ENCODE measurements at regions not wholly inside any gene's neighbourhood (a gene's known extent, or its start where the extent isn't known, plus 50 kb on each side); places are given as distances from the start of the nearest gene placed in this dataset.

DNA sequence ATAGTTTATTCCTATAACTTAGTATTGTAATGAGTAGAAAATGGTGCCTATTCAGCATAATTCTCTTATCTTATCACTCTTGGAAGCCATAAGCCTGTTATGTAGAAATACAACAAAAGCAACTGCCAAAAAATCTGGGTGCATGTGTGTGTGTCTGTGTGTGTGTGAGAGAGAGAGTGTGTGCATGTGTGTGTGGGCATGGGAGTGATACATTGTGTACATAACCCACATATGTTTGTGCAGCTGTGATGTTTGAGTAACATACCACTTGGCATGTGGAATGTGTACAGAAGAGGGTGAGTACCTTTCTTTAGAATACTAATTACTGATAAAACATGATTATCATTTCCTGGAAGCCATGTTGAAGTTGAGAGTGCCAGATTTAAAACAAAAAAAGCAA lies 642.3 kb upstream of the SYT4 start:
- TF ChIP-seq, protein P1, sequence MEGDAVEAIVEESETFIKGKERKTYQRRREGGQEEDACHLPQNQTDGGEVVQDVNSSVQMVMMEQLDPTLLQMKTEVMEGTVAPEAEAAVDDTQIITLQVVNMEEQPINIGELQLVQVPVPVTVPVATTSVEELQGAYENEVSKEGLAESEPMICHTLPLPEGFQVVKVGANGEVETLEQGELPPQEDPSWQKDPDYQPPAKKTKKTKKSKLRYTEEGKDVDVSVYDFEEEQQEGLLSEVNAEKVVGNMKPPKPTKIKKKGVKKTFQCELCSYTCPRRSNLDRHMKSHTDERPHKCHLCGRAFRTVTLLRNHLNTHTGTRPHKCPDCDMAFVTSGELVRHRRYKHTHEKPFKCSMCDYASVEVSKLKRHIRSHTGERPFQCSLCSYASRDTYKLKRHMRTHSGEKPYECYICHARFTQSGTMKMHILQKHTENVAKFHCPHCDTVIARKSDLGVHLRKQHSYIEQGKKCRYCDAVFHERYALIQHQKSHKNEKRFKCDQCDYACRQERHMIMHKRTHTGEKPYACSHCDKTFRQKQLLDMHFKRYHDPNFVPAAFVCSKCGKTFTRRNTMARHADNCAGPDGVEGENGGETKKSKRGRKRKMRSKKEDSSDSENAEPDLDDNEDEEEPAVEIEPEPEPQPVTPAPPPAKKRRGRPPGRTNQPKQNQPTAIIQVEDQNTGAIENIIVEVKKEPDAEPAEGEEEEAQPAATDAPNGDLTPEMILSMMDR (IDR thresholded peaks at IDR 0.05): no peak
- Histone ChIP-seq H3K27me3 (replicated peaks; ENCODE audit: insufficient read depth) (no peaks in the 10 kb centered on the region), H3K27ac (no peak overlapping the region), H3K4me1 (ENCODE audit: control insufficient read depth in 1 of 2, low read depth in 2 of 2) (no peaks in the 10 kb centered on the region), H3K36me3 (no peaks in the 10 kb centered on the region), H3K9me3 (no peaks in the 10 kb centered on the region), H3K4me3 (no peak overlapping the region)
- ATAC-seq (ENCODE audit: insufficient number of reproducible peaks, low FRiP score, low read depth) (no peak), DNase-seq (ENCODE audit: low spot score) (no peak)

DNA sequence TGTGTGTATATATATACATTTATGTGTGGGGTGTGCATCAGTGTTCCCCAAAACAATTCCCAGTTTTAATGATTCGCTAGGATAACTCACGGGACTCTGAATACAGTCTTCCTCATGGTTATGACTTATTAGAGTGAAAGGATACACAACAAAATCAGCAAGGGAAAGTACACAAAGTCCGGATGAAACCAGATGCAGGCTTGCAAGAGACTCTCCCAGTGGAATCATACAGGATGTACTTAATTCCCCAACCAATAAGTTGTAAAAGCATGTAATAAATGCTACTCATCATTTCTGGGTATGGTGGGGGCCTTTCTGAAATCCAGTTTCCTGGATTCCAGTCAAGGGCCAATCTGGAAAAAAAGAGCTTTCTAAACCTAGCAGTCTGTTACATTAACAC lies 654.1 kb upstream of the SYT4 start:
- Histone ChIP-seq H3K27me3 (replicated peaks; ENCODE audit: insufficient read depth) (no peaks in the 10 kb centered on the region), H3K4me3 (no peak overlapping the region), H3K4me1 (ENCODE audit: control insufficient read depth in 1 of 2, low read depth in 2 of 2) (no peaks in the 10 kb centered on the region), H3K36me3 (no peaks in the 10 kb centered on the region), H3K27ac (no peak overlapping the region), H3K9me3 (no peaks in the 10 kb centered on the region)
- TF ChIP-seq, protein P1 (IDR thresholded peaks at IDR 0.05): no peak
- ATAC-seq (ENCODE audit: insufficient number of reproducible peaks, low FRiP score, low read depth) (no peak), DNase-seq (ENCODE audit: low spot score) (no peak)

DNA sequence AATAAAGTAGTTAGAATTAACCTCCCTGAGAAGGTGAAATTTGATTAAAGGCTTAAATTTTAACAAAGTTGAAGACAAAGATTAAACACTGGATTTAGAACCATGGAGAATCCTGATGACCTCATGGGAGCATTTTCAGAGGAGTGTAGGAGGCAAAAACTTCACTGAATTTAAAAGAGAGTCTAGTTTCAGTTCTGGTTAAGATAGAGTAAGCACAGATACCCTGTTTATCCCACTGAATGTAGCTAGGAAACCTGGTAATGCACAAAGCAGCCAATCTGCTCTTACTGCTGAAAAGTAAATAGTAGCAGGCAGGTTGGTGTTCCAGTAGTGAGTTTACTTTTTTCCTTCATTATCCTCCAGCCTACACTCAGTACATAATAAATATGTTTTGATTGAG lies 654.9 kb upstream of the SYT4 start:
- no peak for ATAC-seq (ENCODE audit: insufficient number of reproducible peaks, low FRiP score, low read depth)
- H3K27ac ChIP-seq: no peak overlapping the region

DNA sequence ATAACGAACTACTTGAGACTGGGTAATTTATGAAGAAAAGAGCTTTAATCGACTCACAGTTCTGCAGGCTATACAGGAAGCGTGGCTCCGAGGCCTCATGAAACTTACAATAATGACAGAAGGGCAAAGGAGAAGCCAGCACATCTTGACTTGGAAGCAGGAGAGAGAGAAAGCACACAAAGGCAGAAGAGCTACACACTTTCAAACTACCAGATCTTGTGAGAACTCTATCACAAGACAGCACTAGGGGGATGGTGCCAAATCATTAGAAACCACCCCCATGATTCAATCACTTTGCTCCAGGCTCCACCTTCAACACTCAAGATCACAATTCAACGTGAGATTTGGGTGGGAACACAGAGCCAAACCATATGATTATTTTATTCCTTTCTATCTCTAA lies 655.9 kb upstream of the SYT4 start:
- no peaks in the 10 kb centered on the region for H3K36me3 ChIP-seq
- H3K9me3 ChIP-seq: no peaks in the 10 kb centered on the region
- no peak overlapping the region for H3K27ac ChIP-seq
- no peak overlapping the region for H3K4me3 ChIP-seq
- no peaks in the 10 kb centered on the region for H3K27me3 ChIP-seq (replicated peaks; ENCODE audit: insufficient read depth)
- DNase-seq (ENCODE audit: low spot score) (no peak), ATAC-seq (ENCODE audit: insufficient number of reproducible peaks, low FRiP score, low read depth) (no peak)
- H3K4me1 ChIP-seq (ENCODE audit: control insufficient read depth in 1 of 2, low read depth in 2 of 2): no peaks in the 10 kb centered on the region
- TF ChIP-seq, protein P1 (IDR thresholded peaks at IDR 0.05): no peak

More for the DNA sequence above, 654.9 kb upstream of the SYT4 start:
- TF ChIP-seq, protein P1 (IDR thresholded peaks at IDR 0.05): no peak
- Histone ChIP-seq H3K4me3 (no peak overlapping the region), H3K36me3 (no peaks in the 10 kb centered on the region), H3K27me3 (replicated peaks; ENCODE audit: insufficient read depth) (no peaks in the 10 kb centered on the region), H3K9me3 (no peaks in the 10 kb centered on the region), H3K4me1 (ENCODE audit: control insufficient read depth in 1 of 2, low read depth in 2 of 2) (no peaks in the 10 kb centered on the region)
- DNase-seq (ENCODE audit: low spot score): no peak

DNA sequence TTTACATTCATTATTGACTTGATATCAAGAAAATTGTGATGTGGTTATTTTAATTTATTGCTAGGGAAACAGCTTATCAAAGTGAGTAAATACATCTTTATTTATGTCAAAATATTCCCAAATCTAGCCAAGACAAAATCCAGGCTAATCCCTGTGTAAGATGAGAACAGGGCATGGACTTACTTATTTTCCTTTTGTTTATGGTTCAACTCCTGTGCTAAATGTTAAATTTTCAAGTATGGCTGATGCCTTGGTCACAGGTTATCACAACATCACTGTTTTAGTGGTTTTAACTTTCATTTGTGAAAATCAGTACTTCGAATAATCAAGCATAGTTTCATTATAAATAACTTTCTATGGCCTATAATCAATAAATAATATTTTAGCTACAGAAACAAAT lies 657.0 kb upstream of the SYT4 start:
- Histone ChIP-seq H3K4me1 (ENCODE audit: control insufficient read depth in 1 of 2, low read depth in 2 of 2) (no peaks in the 10 kb centered on the region), H3K27ac (no peak overlapping the region), H3K27me3 (replicated peaks; ENCODE audit: insufficient read depth) (no peaks in the 10 kb centered on the region), H3K36me3 (no peaks in the 10 kb centered on the region), H3K9me3 (no peaks in the 10 kb centered on the region), H3K4me3 (no peak overlapping the region)
- DNase-seq (ENCODE audit: low spot score) (no peak), ATAC-seq (ENCODE audit: insufficient number of reproducible peaks, low FRiP score, low read depth) (no peak)
- TF ChIP-seq, protein P1 (IDR thresholded peaks at IDR 0.05): no peak

All from thoracic aorta (tissue), 2 donors.